Naive B cell (primary cell): ENCODE measurements at regions not wholly inside any gene's neighbourhood (a gene's known extent, or its start where the extent isn't known, plus 50 kb on each side); places are given as distances from the start of the nearest gene placed in this dataset.

Experiments used
- ATAC-seq, 2 donors: fragments of 150-1000 bp; cut with Tn5 transposase; 2 replicates each; pipeline ENCODE4 v1.10.0; 2021; ENCODE audit warnings: low read depth in 2 of 2, mild to moderate bottlenecking in 2 of 2, moderate library complexity in 2 of 2
- DNase-seq: peaks from one replicate; pipeline ENCODE4 v3.0.0; 2022
- H3K27ac Mint-ChIP-seq, 6 donors: one replicate each; pipeline ENCODE4 v1.8.0; 2020 to 2022; ENCODE audit warnings: mild to moderate bottlenecking in 6 of 6, mixed read lengths in 6 of 6, moderate library complexity in 5 of 6, inconsistent platforms in 2 of 6
- H3K27me3 Mint-ChIP-seq, 3 donors: one replicate each; pipeline ENCODE4 v1.8.0; 2021 to 2022; ENCODE audit warnings: mixed read lengths in 3 of 3, mild to moderate bottlenecking in 1 of 3
- H3K36me3 Mint-ChIP-seq, 2 donors: one replicate each; pipeline ENCODE4 v1.8.0; 2020 to 2022; ENCODE audit warnings: mixed read lengths in 2 of 2, inconsistent platforms in 1 of 2, mild to moderate bottlenecking in 1 of 2
- H3K4me1 Mint-ChIP-seq, 3 donors: one replicate each; pipeline ENCODE4 v1.8.0; 2020 to 2022; ENCODE audit warnings: mixed read lengths in 3 of 3, inconsistent platforms in 1 of 3, mild to moderate bottlenecking in 1 of 3, moderate library complexity in 1 of 3
- H3K4me3 Mint-ChIP-seq, 8 donors: one replicate each; pipeline ENCODE4 v1.8.0; 2020 to 2022; ENCODE audit warnings: mild to moderate bottlenecking in 8 of 8, mixed read lengths in 8 of 8, moderate library complexity in 8 of 8, inconsistent platforms in 2 of 8
- H3K9me3 Mint-ChIP-seq, 7 donors: one replicate each; pipeline ENCODE4 v1.8.0; 2020 to 2022; ENCODE audit warnings: mixed read lengths in 7 of 7, mild to moderate bottlenecking in 5 of 7, inconsistent platforms in 2 of 7, moderate library complexity in 1 of 7

- DNase-seq (no peak), ATAC-seq (no peak)
- no peaks in the 10 kb centered on the region for H3K4me1 Mint-ChIP-seq
- H3K27me3 Mint-ChIP-seq = peaks cover 5 to 30% (median 11%) of the 10 kb centered on the region in 3 donors
- H3K36me3 Mint-ChIP-seq = peaks cover 4 to 8% of the 10 kb centered on the region in 2 donors
- H3K27ac Mint-ChIP-seq = no peak overlapping the region
- H3K9me3 Mint-ChIP-seq = no peaks in the 10 kb centered on the region
- no peak overlapping the region for H3K4me3 Mint-ChIP-seq
These were observed 172.9 kb upstream of the CDYL start for GRCh38 chr6:4603291-4603690.

- Mint-ChIP-seq H3K27me3 (peaks cover 7 to 24% (median 13%) of the 10 kb centered on the region in 3 donors), H3K27ac (no peak overlapping the region), H3K36me3 (peaks cover 4 to 8% of the 10 kb centered on the region in 2 donors), H3K4me1 (no peaks in the 10 kb centered on the region), H3K9me3 (peaks cover 0 to 5% (median 0%) of the 10 kb centered on the region in 7 donors), H3K4me3 (no peak overlapping the region)
- DNase-seq (no peak), ATAC-seq (no peak)
These were observed 176.3 kb upstream of the CDYL start for GRCh38 chr6:4599924-4600323.

- no peak overlapping the region for H3K27ac Mint-ChIP-seq
These were observed 177.7 kb upstream of the CDYL start for GRCh38 chr6:4598384-4598995.

GRCh38 chr6:4593951-4594350 lies 182.3 kb upstream of the CDYL start:
- Mint-ChIP-seq H3K27ac (no peak overlapping the region), H3K4me3 (no peak overlapping the region), H3K36me3 (no peaks in the 10 kb centered on the region), H3K9me3 (peaks cover 0 to 5% (median 0%) of the 10 kb centered on the region in 7 donors), H3K4me1 (no peaks in the 10 kb centered on the region), H3K27me3 (peaks cover 0 to 23% (median 19%) of the 10 kb centered on the region in 3 donors)
- no peak for DNase-seq
- ATAC-seq = no peak

More at GRCh38 chr6:4598384-4598995, 177.7 kb upstream of the CDYL start:
- DNase-seq = no peak
- Mint-ChIP-seq H3K4me3 (no peak overlapping the region), H3K27me3 (peaks cover 6 to 24% (median 13%) of the 10 kb centered on the region in 3 donors), H3K36me3 (peaks cover 4 to 8% of the 10 kb centered on the region in 2 donors), H3K4me1 (no peaks in the 10 kb centered on the region), H3K9me3 (peaks cover 0 to 5% (median 0%) of the 10 kb centered on the region in 7 donors)
- no peak for ATAC-seq

- H3K27ac Mint-ChIP-seq = no peak overlapping the region
These were observed 184.2 kb upstream of the CDYL start for GRCh38 chr6:4592026-4592425.

GRCh38 chr6:4591218-4591617 lies 185.0 kb upstream of the CDYL start:
- Mint-ChIP-seq H3K4me1 (no peaks in the 10 kb centered on the region), H3K36me3 (no peaks in the 10 kb centered on the region), H3K27ac (no peak overlapping the region), H3K4me3 (no peak overlapping the region), H3K27me3 (peaks cover 9 to 26% (median 13%) of the 10 kb centered on the region in 3 donors), H3K9me3 (peaks cover 0 to under 1% (median 0%) of the 10 kb centered on the region in 7 donors)
- DNase-seq (no peak), ATAC-seq (no peak)

More at GRCh38 chr6:4592026-4592425, 184.2 kb upstream of the CDYL start:
- H3K36me3 Mint-ChIP-seq = no peaks in the 10 kb centered on the region
- ATAC-seq (no peak), DNase-seq (no peak)
- peaks cover 9 to 26% (median 19%) of the 10 kb centered on the region in 3 donors for H3K27me3 Mint-ChIP-seq
- H3K9me3 Mint-ChIP-seq = peaks cover 0 to 3% (median 0%) of the 10 kb centered on the region in 7 donors
- no peak overlapping the region for H3K4me3 Mint-ChIP-seq
- H3K4me1 Mint-ChIP-seq = no peaks in the 10 kb centered on the region

- H3K27me3 Mint-ChIP-seq = peaks cover 9 to 26% (median 12%) of the 10 kb centered on the region in 3 donors
- H3K4me3 Mint-ChIP-seq = no peak overlapping the region
- H3K4me1 Mint-ChIP-seq = no peaks in the 10 kb centered on the region
- no peaks in the 10 kb centered on the region for H3K36me3 Mint-ChIP-seq
- ATAC-seq = no peak
- H3K9me3 Mint-ChIP-seq = no peaks in the 10 kb centered on the region
- H3K27ac Mint-ChIP-seq = no peak overlapping the region
- no peak for DNase-seq
These were observed 186.9 kb upstream of the CDYL start for GRCh38 chr6:4589295-4589694.

GRCh38 chr6:4588581-4588980 lies 187.6 kb upstream of the CDYL start:
- H3K27ac Mint-ChIP-seq = no peak overlapping the region
- no peaks in the 10 kb centered on the region for H3K4me1 Mint-ChIP-seq
- no peak for ATAC-seq
- H3K9me3 Mint-ChIP-seq = no peaks in the 10 kb centered on the region
- no peak overlapping the region for H3K4me3 Mint-ChIP-seq
- H3K27me3 Mint-ChIP-seq = peaks cover 9 to 26% (median 12%) of the 10 kb centered on the region in 3 donors
- no peaks in the 10 kb centered on the region for H3K36me3 Mint-ChIP-seq
- no peak for DNase-seq

- Mint-ChIP-seq H3K4me3 (no peak overlapping the region), H3K27ac (no peak overlapping the region), H3K27me3 (peaks cover 9 to 29% (median 12%) of the 10 kb centered on the region in 3 donors), H3K9me3 (no peaks in the 10 kb centered on the region), H3K4me1 (no peaks in the 10 kb centered on the region), H3K36me3 (no peaks in the 10 kb centered on the region)
- ATAC-seq (no peak), DNase-seq (no peak)
These were observed 188.0 kb upstream of the CDYL start for GRCh38 chr6:4588163-4588562.

- DNase-seq (no peak), ATAC-seq (no peak)
- H3K4me3 Mint-ChIP-seq = no peak overlapping the region
- no peaks in the 10 kb centered on the region for H3K36me3 Mint-ChIP-seq
- no peaks in the 10 kb centered on the region for H3K4me1 Mint-ChIP-seq
- H3K9me3 Mint-ChIP-seq = no peaks in the 10 kb centered on the region
- no peak overlapping the region for H3K27ac Mint-ChIP-seq
- H3K27me3 Mint-ChIP-seq = peaks cover 9 to 32% (median 12%) of the 10 kb centered on the region in 3 donors
These were observed 189.0 kb upstream of the CDYL start for GRCh38 chr6:4587171-4587570.

- Mint-ChIP-seq H3K27me3 (peaks cover 9 to 25% (median 18%) of the 10 kb centered on the region in 3 donors), H3K27ac (no peak overlapping the region), H3K36me3 (no peaks in the 10 kb centered on the region), H3K4me3 (no peak overlapping the region), H3K9me3 (no peaks in the 10 kb centered on the region), H3K4me1 (no peaks in the 10 kb centered on the region)
- DNase-seq (no peak), ATAC-seq (no peak)
These were observed 189.7 kb upstream of the CDYL start for GRCh38 chr6:4586469-4586859.

- Mint-ChIP-seq H3K4me1 (no peaks in the 10 kb centered on the region), H3K27me3 (peaks cover 9 to 19% (median 14%) of the 10 kb centered on the region in 3 donors), H3K36me3 (no peaks in the 10 kb centered on the region), H3K27ac (no peak overlapping the region), H3K4me3 (no peak overlapping the region), H3K9me3 (no peaks in the 10 kb centered on the region)
- ATAC-seq = no peak
- no peak for DNase-seq
These were observed 190.3 kb upstream of the CDYL start for GRCh38 chr6:4585682-4586468.

- no peaks in the 10 kb centered on the region for H3K4me1 Mint-ChIP-seq
- no peak overlapping the region for H3K4me3 Mint-ChIP-seq
- no peaks in the 10 kb centered on the region for H3K36me3 Mint-ChIP-seq
- ATAC-seq (no peak), DNase-seq (no peak)
- peaks cover 9 to 26% (median 16%) of the 10 kb centered on the region in 3 donors for H3K27me3 Mint-ChIP-seq
- no peaks in the 10 kb centered on the region for H3K9me3 Mint-ChIP-seq
- H3K27ac Mint-ChIP-seq = no peak overlapping the region
These were observed 191.4 kb upstream of the CDYL start for GRCh38 chr6:4584801-4585200.
